HS-5 (cell line): ENCODE measurements at regions not wholly inside any gene's neighbourhood (a gene's known extent, or its start where the extent isn't known, plus 50 kb on each side); places are given as distances from the start of the nearest gene placed in this dataset.

Experiments used
- DNase-seq: peaks from one replicate; pipeline ENCODE4 v3.0.0-alpha.2; 2012; ENCODE audit warnings: low read depth

- peak; percentile 13 for DNase-seq
Measured at GRCh38 chr6:75546381-75546780, 52.8 kb upstream of the FILIP1 start.

- DNase-seq, result no peak
Measured at GRCh38 chr6:75550544-75551167, 51.0 kb upstream of the SENP6 start.

- no peak for DNase-seq
Measured at GRCh38 chr6:75551367-75551952, 50.2 kb upstream of the SENP6 start.
